ENCODE measurements at regions not wholly inside any gene's neighbourhood (a gene's known extent, or its start where the extent isn't known, plus 50 kb on each side); places are given as distances from the start of the nearest gene placed in this dataset.

GRCh38 chr16:74183601-74184360, 112.8 kb upstream of the PSMD7 start:
- no peak for FAIRE-seq
- no peaks in the 10 kb centered on the region for H3K27me3 ChIP-seq (ENCODE audit: control insufficient read depth, extremely low read depth, insufficient read depth, low read length)
- dilution Hi-C loops (cut with MboI; ENCODE audit: extremely low pct_ligation_motif_present, low sequenced_read_pairs) = no loop called here
- no peaks in the 10 kb centered on the region for H3K9me1 ChIP-seq (ENCODE audit: control insufficient read depth, extremely low read depth, insufficient read depth, low read length)
- H3K9me3 ChIP-seq (ENCODE audit: control insufficient read depth, low read depth, low read length) = no peaks in the 10 kb centered on the region
- no peak overlapping the region for H3K4me3 ChIP-seq (ENCODE audit: control insufficient read depth in 2 of 3, extremely low read depth in 1 of 3, insufficient read depth in 2 of 3, low read depth in 1 of 3, low read length in 3 of 3)
- DNase-seq (ENCODE audit: low read depth, low spot score) = no peak
- no peak overlapping the region for H3K9ac ChIP-seq (ENCODE audit: control insufficient read depth, extremely low read depth, insufficient read depth, low read length)
- no peaks in the 10 kb centered on the region for H3K36me3 ChIP-seq (ENCODE audit: control insufficient read depth in 2 of 2, extremely low read depth in 1 of 2, insufficient read depth in 2 of 2, low read length in 2 of 2)
- H2AFZ ChIP-seq (ENCODE audit: control insufficient read depth, low read length) = no peak overlapping the region
- no peaks in the 10 kb centered on the region for H4K20me1 ChIP-seq (ENCODE audit: control insufficient read depth, extremely low read depth, insufficient read depth, low read length)
- H3K27ac ChIP-seq (ENCODE audit: control insufficient read depth, insufficient read depth, low read length) = no peak overlapping the region
- H3K79me2 ChIP-seq (ENCODE audit: control insufficient read depth, insufficient read depth, low read length) = no peaks in the 10 kb centered on the region
- H3K4me1 ChIP-seq (ENCODE audit: control insufficient read depth, extremely low read depth, insufficient read depth, low read length) = no peaks in the 10 kb centered on the region
- no peak overlapping the region for H3K4me2 ChIP-seq (ENCODE audit: control insufficient read depth, extremely low read depth, insufficient read depth, low read depth, low read length)
- TF ChIP-seq CTCF (optimal IDR thresholded peaks at IDR 0.05 in 1 of 3, IDR thresholded peaks at IDR 0.05 in 1 of 3, conservative IDR thresholded peaks at IDR 0.05 in 1 of 3; ENCODE audit: extremely low read depth in 1 of 3, insufficient read depth in 2 of 3, low read length in 3 of 3) (no peak), EZH2 (IDR thresholded peaks at IDR 0.05; ENCODE audit: low read length) (no peak)

DNA sequence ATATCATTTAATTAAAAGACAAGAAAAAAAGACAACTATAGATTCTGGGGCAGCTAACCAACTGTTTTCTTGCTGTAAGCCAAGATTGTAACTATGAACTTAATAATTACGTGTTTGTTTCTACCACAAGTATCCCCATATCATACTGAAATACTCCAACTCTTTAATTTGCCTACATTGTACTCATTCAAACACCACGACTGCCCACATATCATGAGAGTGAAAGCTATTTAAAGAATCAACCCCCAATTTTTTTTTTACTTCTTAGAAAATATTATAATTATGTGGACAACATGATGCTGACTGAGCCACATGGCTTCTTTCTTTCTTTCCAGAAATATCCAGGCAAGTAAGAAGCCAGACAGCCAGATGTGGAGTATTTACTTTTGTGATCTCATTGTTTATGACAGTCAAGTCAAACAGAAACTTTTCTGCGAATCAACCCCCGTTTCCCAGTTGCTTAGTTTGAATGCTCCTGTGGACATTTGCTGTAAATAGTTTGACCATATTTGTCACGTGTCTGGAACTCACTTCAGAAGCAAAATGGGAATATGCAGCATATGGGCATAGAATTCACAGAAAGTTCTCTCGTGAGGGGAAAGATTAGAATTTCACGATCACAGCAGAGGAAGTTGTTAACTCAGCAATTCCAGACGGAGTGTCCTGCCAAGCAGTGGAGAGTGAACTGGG, 126.8 kb upstream of the PSMD7 start:
- no peak for DNase-seq (ENCODE audit: low read depth, low spot score)
- no peak overlapping the region for H3K4me2 ChIP-seq (ENCODE audit: control insufficient read depth, extremely low read depth, insufficient read depth, low read depth, low read length)
- no peaks in the 10 kb centered on the region for H3K4me1 ChIP-seq (ENCODE audit: control insufficient read depth, extremely low read depth, insufficient read depth, low read length)
- H4K20me1 ChIP-seq (ENCODE audit: control insufficient read depth, extremely low read depth, insufficient read depth, low read length) = no peaks in the 10 kb centered on the region
- H3K36me3 ChIP-seq (ENCODE audit: control insufficient read depth in 2 of 2, extremely low read depth in 1 of 2, insufficient read depth in 2 of 2, low read length in 2 of 2) = no peaks in the 10 kb centered on the region
- H3K27me3 ChIP-seq (ENCODE audit: control insufficient read depth, extremely low read depth, insufficient read depth, low read length) = no peaks in the 10 kb centered on the region
- H3K9ac ChIP-seq (ENCODE audit: control insufficient read depth, extremely low read depth, insufficient read depth, low read length) = no peak overlapping the region
- no peak overlapping the region for H3K4me3 ChIP-seq (ENCODE audit: control insufficient read depth in 2 of 3, extremely low read depth in 1 of 3, insufficient read depth in 2 of 3, low read depth in 1 of 3, low read length in 3 of 3)
- dilution Hi-C loops (cut with MboI; ENCODE audit: extremely low pct_ligation_motif_present, low sequenced_read_pairs) = no loop called here
- no peak for FAIRE-seq
- H3K9me3 ChIP-seq (ENCODE audit: control insufficient read depth, low read depth, low read length) = no peaks in the 10 kb centered on the region
- H3K79me2 ChIP-seq (ENCODE audit: control insufficient read depth, insufficient read depth, low read length) = no peaks in the 10 kb centered on the region
- no peak overlapping the region for H2AFZ ChIP-seq (ENCODE audit: control insufficient read depth, low read length)
- H3K9me1 ChIP-seq (ENCODE audit: control insufficient read depth, extremely low read depth, insufficient read depth, low read length) = no peaks in the 10 kb centered on the region
- H3K27ac ChIP-seq (ENCODE audit: control insufficient read depth, insufficient read depth, low read length) = no peak overlapping the region
- no peak for TF ChIP-seq CTCF (optimal IDR thresholded peaks at IDR 0.05 in 1 of 3, IDR thresholded peaks at IDR 0.05 in 1 of 3, conservative IDR thresholded peaks at IDR 0.05 in 1 of 3; ENCODE audit: extremely low read depth in 1 of 3, insufficient read depth in 2 of 3, low read length in 3 of 3)
- TF ChIP-seq EZH2 (IDR thresholded peaks at IDR 0.05; ENCODE audit: low read length) = no peak

Data from keratinocyte (primary cell).